Ovary (tissue), 3 donors: ENCODE measurements at regions not wholly inside any gene's neighbourhood (a gene's known extent, or its start where the extent isn't known, plus 50 kb on each side); places are given as distances from the start of the nearest gene placed in this dataset.

Source experiments
- EP300 ChIP-seq: sonication (generic); formaldehyde crosslinking; IDR thresholded peaks from one replicate; pipeline ENCODE4 v1.6.1; 2017; ENCODE audit warnings: antibody characterized with exemption
- POLR2A ChIP-seq: fragments of 450-650 bp; IDR thresholded peaks from one replicate; pipeline ENCODE4 v1.6.1; 2017; ENCODE audit warnings: antibody characterized with exemption, mild to moderate bottlenecking, moderate library complexity
- TF ChIP-seq, protein P1 (sequence below), 3 donors: fragments of 450-650 bp in 2 of 3; fragments of 200-600 bp in 1 of 3; IDR thresholded peaks; one replicate each; pipeline versions ENCODE4 v1.5.1 to v1.8.0; 2016 to 2022; ENCODE audit warnings: antibody characterized with exemption in 3 of 3, mild to moderate bottlenecking in 1 of 3
- donor health status: DM: no; HTN: no; CAD: no.

DNA sequence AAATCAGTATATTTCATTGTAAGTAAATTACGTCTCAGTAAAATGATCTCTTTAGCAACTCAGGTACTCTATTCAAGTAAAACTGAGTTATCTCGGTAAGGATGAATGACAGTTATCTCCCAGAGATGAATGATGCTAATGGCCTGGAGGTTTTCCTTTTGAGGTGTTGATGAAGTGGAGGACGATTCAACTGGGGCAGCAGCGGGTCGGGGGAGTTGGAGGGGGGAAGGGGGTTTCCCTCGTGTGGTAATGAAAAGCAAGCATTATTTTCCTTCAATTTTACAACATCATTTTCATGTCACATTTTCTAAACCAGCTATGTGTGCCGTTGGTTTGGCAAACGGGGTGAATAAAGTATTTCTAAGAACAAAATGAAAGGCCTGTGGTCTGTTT lies 92.4 kb upstream of the ATXN3L start:
- TF ChIP-seq POLR2A (no peak), EP300 (no peak)
- TF ChIP-seq, protein P1, sequence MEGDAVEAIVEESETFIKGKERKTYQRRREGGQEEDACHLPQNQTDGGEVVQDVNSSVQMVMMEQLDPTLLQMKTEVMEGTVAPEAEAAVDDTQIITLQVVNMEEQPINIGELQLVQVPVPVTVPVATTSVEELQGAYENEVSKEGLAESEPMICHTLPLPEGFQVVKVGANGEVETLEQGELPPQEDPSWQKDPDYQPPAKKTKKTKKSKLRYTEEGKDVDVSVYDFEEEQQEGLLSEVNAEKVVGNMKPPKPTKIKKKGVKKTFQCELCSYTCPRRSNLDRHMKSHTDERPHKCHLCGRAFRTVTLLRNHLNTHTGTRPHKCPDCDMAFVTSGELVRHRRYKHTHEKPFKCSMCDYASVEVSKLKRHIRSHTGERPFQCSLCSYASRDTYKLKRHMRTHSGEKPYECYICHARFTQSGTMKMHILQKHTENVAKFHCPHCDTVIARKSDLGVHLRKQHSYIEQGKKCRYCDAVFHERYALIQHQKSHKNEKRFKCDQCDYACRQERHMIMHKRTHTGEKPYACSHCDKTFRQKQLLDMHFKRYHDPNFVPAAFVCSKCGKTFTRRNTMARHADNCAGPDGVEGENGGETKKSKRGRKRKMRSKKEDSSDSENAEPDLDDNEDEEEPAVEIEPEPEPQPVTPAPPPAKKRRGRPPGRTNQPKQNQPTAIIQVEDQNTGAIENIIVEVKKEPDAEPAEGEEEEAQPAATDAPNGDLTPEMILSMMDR (IDR thresholded peaks at IDR 0.05): no peak
